NCI-H2029 treated with DMSO at 0.1 percent for 48 hours (cell line): ENCODE measurements at regions not wholly inside any gene's neighbourhood (a gene's known extent, or its start where the extent isn't known, plus 50 kb on each side); places are given as distances from the start of the nearest gene placed in this dataset.
"Not testable (repeated sequence)": the region's sequence is repeated elsewhere in the genome, so short reads cannot be mapped to it uniquely, and the experiment has no call there.

Source experiments
- DNase-seq: peaks from one replicate; lab custom pipeline; 2025; lab: John Stamatoyannopoulos, UW

GRCh38 chr1:76687307-76688175 lies 179.7 kb upstream of the ST6GALNAC5 start:
- DNase-seq: no peak

DNA sequence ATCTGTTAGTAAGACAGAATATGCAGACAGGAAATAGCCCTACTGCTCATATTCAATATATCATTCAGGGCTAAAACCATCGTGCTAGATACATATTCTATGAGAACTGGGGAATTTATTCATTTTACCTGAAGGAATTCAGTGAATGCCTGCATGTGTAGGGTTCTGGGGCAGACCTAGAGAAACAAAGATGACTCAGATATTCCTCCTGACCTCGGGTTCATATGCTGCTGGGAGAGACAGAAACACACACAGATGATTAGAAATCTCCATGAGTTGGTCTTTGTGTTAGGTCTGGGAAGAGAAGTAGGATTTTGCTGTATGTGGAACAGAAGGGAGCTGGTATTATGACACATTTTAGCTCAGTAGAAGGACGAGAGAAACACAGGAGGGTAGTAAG lies 176.5 kb upstream of the ST6GALNAC5 start:
- DNase-seq: no peak

DNA sequence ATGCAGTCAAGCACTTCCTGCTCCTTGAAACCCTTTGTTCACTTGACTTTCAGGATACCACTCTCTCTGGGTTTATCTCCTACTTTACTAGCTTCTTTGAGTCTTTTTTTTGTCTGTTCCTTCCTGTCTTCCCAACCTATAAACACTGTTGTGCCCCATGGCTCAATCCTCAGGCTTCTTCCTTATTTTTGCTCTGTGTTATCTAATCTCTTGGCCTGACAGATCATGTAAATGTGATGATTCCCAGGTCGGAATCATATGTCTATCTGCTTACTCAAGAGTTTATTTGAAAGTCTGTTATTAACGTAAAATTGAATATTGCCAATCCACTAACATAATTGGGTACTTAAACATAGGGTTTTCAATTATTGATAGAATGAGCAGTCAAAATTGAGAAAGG lies 171.7 kb upstream of the ST6GALNAC5 start:
- no peak for DNase-seq

GRCh38 chr1:76697361-76697760 lies 169.9 kb upstream of the ST6GALNAC5 start:
- no peak for DNase-seq

- not testable (repeated sequence) for DNase-seq
Observed at GRCh38 chr1:76699646-76700045, 167.6 kb upstream of the ST6GALNAC5 start.

DNA sequence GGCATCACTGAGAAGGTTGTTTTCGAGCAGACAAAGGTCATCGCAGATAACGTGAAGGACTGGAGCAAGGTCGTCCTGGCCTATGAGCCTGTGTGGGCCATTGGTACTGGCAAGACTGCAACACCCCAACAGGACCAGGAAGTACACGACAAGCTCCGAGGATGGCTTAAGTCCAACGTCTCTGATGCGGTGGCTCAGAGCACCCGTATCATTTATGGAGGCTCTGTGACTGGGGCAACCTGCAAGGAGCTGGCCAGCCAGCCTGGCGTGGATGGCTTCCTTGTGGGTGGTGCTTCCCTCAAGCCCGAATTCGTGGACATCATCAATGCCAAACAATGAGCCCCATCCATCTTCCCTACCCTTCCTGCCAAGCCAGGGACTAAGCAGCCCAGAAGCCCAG lies 167.1 kb upstream of the ST6GALNAC5 start:
- DNase-seq: not testable (repeated sequence)

GRCh38 chr1:76705560-76705959 lies 161.7 kb upstream of the ST6GALNAC5 start:
- DNase-seq: no peak

DNA sequence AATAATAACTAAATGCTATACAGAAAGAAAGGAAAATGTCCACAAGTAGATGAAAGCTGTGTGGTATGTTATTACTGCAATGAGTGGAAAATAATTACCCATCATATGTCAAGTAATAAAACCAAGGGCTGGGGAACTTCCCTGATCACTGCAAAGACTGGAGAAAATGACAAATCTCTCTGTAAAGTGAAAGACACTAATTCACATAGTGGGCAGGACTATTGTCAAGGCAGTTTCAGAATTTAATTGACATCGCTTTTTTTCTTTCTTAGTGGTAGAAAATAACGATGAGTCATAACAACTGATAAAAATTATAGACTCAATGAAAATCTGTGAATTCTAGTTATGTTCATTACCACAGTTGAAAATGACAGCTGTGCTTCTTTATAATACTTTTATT lies 153.7 kb upstream of the ST6GALNAC5 start:
- no peak for DNase-seq

- no peak for DNase-seq
Observed at GRCh38 chr1:76715474-76715873, 151.8 kb upstream of the ST6GALNAC5 start.

- no peak for DNase-seq
Observed at GRCh38 chr1:76723949-76724348, 143.3 kb upstream of the ST6GALNAC5 start.

GRCh38 chr1:76724816-76725215 lies 142.5 kb upstream of the ST6GALNAC5 start:
- no peak for DNase-seq

- DNase-seq: no peak
Observed at GRCh38 chr1:76725864-76726619, 141.2 kb upstream of the ST6GALNAC5 start.

- DNase-seq: no peak
Observed at GRCh38 chr1:76727520-76727919, 139.8 kb upstream of the ST6GALNAC5 start.

GRCh38 chr1:76729142-76729541 lies 138.1 kb upstream of the ST6GALNAC5 start:
- no peak for DNase-seq

- no peak for DNase-seq
Observed at GRCh38 chr1:76730027-76730426, 137.3 kb upstream of the ST6GALNAC5 start.

GRCh38 chr1:76738355-76738754 lies 128.9 kb upstream of the ST6GALNAC5 start:
- not testable (repeated sequence) for DNase-seq

GRCh38 chr1:76740956-76741355 lies 126.3 kb upstream of the ST6GALNAC5 start:
- not testable (repeated sequence) for DNase-seq

GRCh38 chr1:76744989-76745388 lies 122.3 kb upstream of the ST6GALNAC5 start:
- no peak for DNase-seq

DNA sequence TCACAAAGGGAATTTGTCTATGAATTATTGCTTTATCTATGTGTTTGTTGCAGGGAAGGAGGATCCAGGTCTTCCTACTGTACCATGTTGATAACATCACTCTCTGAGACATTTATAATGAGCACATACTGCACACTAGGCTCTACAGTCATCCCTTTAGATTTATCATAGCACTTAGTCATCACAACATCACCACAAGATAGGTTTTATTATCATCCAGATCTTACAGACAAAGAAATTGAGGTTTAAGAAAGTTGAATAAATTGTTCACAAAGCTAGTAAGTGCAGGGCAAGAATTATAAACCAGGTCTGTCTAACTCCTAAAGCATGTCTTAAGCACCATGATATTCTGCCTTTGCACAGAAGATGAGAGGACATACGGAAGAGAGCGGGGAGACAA lies 121.1 kb upstream of the ST6GALNAC5 start:
- no peak for DNase-seq

GRCh38 chr1:76754730-76755129 lies 112.5 kb upstream of the ST6GALNAC5 start:
- DNase-seq: no peak

DNA sequence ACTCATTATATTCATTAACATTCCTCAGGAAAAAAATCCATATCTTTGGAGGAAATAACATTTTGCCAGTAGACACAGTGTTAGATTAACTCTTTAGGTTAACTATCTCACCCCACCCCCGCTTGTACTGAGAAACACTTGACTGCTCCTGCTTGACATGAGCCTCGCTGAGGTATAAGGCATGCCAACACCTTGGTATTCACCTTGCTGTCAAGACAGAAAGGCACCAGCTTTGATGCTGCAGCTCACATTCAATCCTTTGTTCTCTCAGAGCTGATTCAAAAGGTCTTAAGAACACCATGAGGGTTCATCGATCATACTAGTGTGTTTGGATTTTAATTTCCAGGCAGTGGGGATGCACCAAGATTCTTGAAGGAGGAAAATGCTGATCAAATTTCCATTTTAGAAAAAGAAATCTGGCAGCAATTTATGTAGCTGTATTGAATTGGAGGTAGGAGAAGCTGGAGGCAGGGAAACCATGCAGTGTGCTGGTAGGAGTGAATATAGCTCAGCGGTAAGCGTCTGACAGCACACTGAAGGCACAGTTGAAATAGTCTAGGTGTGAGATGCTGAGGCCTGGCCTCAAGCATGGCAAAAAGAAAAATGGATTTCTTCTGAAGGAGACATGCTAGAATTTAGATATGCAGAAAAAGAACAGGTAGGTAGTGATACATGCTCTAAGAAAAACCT lies 108.0 kb upstream of the ST6GALNAC5 start:
- DNase-seq: no peak

DNA sequence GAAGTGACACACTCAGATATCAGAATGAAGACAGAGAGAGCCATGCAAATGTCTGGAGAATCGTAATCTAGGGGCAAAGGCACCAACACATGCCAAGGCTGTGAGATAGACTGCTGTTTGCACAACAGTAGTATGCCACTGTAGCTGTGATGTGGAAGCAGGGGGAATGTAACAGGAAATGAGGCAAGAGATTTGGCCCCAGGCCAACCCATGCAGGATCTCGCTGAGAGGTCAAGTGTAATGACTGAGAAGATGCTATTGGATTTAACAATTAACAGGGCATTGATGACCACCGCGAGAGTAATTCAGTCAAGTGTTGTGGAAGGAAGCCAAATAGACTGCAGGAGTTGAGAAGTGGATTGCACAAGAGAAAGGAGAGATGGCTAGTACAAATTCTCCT lies 107.3 kb upstream of the ST6GALNAC5 start:
- DNase-seq: peak; percentile 81

- no peak for DNase-seq
Observed at GRCh38 chr1:76763738-76764137, 103.5 kb upstream of the ST6GALNAC5 start.
